COLO668 (cell line): ENCODE measurements at regions not wholly inside any gene's neighbourhood (a gene's known extent, or its start where the extent isn't known, plus 50 kb on each side); places are given as distances from the start of the nearest gene placed in this dataset.
A peak's percentile ranks its signal among the peaks of the same experiment; 100 is the strongest.
"Not testable (repeated sequence)": the region's sequence is repeated elsewhere in the genome, so short reads cannot be mapped to it uniquely, and the experiment has no call there.

Experiments
- DNase-seq: peaks from one replicate; lab custom pipeline; 2025; ENCODE audit not compliant: unreplicated experiment; lab: John Stamatoyannopoulos, UW

- DNase-seq = no peak
Observed at GRCh38 chr15:45863881-45864580, 229.2 kb downstream of the SQOR start.

DNA sequence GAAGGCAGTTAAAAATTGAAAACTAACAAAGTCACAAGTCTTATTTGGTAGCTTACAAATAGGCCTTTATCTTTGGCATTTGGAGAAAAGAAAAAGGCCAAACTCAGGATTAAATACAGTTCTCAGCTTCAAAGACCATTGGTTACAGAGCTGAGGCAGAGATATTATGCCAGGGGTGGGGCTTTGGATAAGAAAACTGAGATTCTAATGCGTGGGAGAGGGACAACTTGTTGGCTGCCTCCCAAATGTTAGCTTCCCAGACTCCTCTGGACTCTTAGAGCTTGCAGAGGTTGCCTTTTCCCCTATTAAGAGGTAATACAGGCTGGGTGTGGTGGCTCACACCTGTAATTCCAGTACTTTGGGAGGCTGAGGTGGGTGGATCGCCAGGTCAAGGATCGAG is 231.8 kb downstream of the SQOR start:
- no peak for DNase-seq

DNA sequence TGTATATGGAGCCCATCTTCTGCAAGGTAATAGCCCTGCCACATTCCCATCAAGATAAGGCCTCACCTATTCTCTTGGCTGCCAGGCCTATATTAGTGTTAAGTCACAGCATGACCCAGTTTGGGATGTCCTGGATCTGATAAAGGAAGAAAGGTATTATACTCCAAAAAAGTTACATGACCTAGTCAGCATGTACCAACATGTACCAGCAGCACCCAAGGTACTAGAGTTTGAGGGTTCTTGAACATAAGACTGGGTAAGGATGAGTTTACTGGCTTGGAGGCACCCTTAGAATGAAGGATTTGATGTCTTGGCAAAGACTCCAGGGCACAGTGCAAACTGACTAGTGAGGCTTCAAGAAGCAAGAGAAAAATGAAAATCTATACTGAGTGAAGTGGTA is 232.5 kb downstream of the SQOR start:
- no peak for DNase-seq

DNA sequence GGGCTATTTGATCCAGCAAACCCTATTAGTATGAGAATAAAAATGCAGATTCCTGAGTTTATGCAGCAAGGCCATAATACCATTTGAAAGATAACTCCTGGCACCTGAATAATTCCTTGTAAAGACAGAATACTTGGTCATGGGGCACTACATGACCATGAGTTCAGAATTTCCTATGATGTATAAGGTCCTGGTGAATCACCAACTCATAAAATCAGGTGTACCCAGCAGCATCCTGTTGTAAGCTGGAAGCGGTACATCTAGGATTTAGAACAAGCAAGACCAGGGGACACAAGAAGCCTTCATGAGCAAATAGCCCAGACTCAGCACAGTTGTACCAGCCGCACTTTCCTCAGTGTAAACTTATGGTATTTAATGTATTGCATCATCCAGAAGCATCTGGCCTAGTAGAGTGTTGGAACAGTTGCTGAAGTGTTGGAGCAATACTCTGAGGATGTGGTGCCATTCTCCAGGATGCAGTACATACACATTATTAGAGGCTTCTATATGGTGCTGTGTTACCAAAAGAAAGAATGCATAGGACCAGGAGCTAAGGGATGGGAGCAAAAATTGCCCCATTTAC is 233.4 kb downstream of the SQOR start:
- no peak for DNase-seq

GRCh38 chr15:45869034-45869668 is 234.3 kb downstream of the SQOR start:
- DNase-seq = no peak

DNA sequence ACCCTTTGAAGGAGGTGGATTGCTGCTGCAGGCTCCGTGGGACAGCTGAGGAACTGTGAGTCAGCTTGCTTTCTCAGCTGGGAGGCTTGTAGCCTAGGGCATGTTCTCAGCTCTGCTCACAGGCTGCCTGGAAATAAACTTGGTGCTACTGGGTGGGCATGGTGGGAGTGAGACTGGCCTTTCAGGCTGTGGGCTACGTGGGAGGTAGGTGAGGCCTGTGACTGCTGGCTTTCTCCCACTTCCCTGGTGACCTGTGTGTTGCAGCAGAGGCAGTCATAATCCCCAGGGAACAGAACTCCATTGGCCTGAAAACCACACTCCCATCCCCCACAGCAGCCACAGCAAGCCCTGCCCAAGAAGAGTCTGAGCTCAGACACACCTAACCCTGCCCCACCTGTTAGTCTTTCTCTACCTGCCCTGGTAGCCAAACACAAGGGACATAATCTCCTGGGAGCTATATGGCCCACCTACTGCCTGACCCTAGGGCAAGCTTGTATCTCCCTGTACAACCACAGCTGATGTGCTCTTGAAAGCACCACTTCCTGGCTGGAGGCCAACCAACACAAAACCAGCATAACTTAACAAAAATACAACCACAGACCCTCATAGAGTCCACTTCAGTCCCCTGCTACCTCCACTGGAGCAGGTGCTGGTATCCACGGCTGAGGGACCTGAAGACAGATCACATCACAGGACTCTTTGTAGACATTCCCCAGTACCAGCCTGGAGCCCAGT is 236.5 kb downstream of the SQOR start:
- peak; percentile 12 for DNase-seq

DNA sequence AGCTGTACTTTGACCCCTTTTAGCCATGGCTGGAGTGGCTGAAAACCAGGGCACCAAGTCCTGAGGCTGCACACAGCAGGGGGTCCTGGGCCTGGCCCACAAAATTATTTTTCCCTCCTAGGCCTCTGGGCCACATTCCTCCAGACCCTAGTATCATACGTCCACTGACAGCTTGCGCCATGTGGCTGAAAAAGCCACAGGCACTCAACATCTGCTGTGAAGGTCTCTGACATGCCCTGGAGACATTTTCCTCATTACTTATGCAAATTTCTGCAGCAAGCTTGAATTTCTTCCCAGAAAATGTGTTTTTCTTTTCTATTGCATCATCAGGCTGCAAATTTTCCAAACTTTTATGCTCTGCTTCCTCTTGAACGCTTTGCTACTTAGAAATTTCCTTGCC is 239.0 kb downstream of the SQOR start:
- DNase-seq = no peak

GRCh38 chr15:45874566-45874965 is 239.7 kb downstream of the SQOR start:
- DNase-seq = not testable (repeated sequence)

GRCh38 chr15:45884289-45884688 is 249.5 kb downstream of the SQOR start:
- DNase-seq = no peak

- DNase-seq = no peak
Observed at GRCh38 chr15:45884755-45885445, 250.1 kb downstream of the SQOR start.

DNA sequence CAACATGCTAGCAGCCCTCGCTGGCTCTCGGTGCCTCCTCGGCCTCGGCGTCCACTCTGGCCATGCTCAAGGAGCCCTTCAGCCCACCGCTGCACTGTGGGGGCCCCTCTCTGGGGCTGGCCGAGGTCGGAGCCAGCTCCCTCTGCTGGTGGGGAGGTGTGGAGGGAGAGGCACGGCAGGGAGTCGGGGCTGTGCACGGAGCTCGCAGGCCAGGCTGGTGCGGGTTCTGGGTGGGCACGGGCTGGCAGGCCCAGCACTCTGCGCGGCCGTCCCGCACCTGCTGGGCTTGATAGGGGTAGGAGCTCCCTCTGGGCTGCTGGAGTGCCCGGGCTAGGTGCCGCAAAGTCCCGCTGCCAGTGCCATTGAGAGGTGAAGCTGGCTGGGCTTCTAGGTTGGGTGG is 251.0 kb downstream of the SQOR start:
- DNase-seq = no peak

DNA sequence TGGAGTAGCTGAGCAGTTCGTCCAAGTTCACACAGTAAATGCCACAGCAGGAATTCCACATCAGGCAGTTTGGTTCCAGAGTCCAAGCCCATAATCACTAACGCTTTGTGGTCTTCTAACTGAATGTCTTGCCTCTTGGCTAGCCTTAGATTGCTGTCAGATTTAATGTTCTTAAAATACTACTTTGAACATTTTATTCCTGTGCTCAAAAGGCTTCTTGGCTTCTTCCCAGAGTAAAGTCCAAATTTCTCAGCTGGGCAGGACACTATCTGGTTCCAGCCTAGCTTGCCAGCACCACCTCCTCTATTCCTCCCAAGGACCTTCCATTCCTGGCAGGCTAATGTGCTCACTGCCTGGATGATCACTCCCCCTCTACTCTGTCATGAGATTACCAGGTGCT is 256.9 kb downstream of the SQOR start:
- no peak for DNase-seq

- no peak for DNase-seq
Observed at GRCh38 chr15:45892182-45892581, 257.4 kb downstream of the SQOR start.

GRCh38 chr15:45903283-45903682 is 268.5 kb downstream of the SQOR start:
- no peak for DNase-seq

GRCh38 chr15:45904019-45904418 is 269.2 kb downstream of the SQOR start:
- no peak for DNase-seq

GRCh38 chr15:45906230-45906629 is 271.4 kb downstream of the SQOR start:
- no peak for DNase-seq

- no peak for DNase-seq
Observed at GRCh38 chr15:45910671-45911070, 275.8 kb downstream of the SQOR start.

DNA sequence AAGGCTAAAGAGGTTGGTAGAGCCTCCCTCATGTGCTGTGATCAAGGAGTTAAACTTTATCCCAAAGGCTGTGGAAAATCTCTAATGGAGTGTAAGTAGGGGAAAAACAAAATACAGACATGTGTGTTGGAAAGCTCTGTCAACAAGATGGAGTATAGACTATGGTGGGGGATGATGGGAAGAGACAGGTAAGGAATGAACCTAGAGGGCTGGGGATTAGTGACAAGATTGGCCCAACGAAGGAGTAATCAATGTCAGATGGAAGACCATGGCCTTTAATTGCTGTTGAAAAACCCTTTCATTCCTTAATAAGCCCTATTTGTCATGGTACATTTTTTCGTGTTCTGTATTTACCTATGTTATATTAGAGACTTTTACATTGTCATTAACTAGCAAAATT is 278.6 kb downstream of the SQOR start:
- DNase-seq = no peak

GRCh38 chr15:45914425-45914824 is 279.6 kb downstream of the SQOR start:
- no peak for DNase-seq

DNA sequence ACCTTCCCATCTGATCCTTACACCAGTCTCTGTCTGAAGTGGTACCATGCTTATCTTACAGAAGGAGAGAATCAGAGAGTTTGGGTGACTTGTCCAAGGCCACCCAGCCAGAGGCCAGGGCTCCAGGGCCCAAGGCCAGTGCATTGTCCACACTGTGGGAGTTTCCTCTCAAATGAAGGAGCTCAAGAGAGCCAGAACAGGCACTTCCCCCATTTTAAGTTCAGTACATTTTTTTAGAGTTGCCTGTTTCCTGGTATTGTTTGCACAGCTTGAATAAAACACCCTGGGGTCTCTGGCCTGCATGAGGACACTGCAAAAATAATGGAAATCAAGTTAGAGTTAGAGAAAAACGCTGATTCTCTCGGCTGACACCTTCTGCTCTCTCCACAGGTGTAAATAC is 284.0 kb downstream of the SQOR start:
- no peak for DNase-seq

DNA sequence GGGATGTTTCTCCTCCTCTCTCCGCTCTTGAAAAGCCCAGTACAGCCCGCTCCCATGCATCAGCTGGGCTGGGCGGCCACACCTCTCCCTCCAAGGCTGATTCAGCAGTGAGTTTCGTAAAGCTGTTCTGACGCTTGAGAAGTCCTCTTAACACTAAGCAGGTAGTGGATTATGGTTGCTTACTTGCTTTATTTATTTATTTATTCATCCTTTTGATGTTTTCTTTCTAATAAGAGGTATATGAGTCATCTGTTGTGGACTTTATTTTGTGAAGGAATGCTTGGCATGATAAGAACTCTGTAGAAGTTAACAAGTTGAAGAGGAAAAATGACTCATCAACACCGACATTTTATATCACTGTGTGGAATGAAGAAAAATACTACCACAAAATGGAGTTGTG is 285.0 kb downstream of the SQOR start:
- no peak for DNase-seq
